Mesodermal cell (in vitro differentiated cells): ENCODE measurements at regions not wholly inside any gene's neighbourhood (a gene's known extent, or its start where the extent isn't known, plus 50 kb on each side); places are given as distances from the start of the nearest gene placed in this dataset.

Source experiments
- H3K27ac ChIP-seq: 2 replicates; pipeline ENCODE4 v1.7.0; 2013; ENCODE audit warnings: mild to moderate bottlenecking, low read depth, low read length, moderate library complexity; ENCODE audit not compliant: severe bottlenecking
- H3K36me3 ChIP-seq: 2 replicates; pipeline ENCODE4 v1.7.1; 2013; ENCODE audit warnings: mild to moderate bottlenecking, low read length, moderate library complexity; ENCODE audit not compliant: control insufficient read depth, insufficient read depth
- H3K4me1 ChIP-seq: one replicate; pipeline ENCODE4 v1.7.1; 2013; ENCODE audit warnings: mild to moderate bottlenecking, low read length; ENCODE audit not compliant: insufficient read depth, control insufficient read depth, poor library complexity, severe bottlenecking
- H3K4me3 ChIP-seq: 2 replicates; pipeline ENCODE4 v1.7.0; 2013; ENCODE audit warnings: low read length, control low read depth, mild to moderate bottlenecking; ENCODE audit not compliant: insufficient read depth, poor library complexity, severe bottlenecking; ENCODE audit errors: extremely low read depth
- H3K9me3 ChIP-seq: 2 replicates; pipeline ENCODE4 v1.7.1; 2013; ENCODE audit warnings: mild to moderate bottlenecking, low read length, moderate library complexity; ENCODE audit not compliant: control insufficient read depth
- WGBS, 2 experiments: methylation state at CpG; one replicate each; pipeline ENCODE4 v1.1.5; 2013; ENCODE audit warnings: missing lambda C conversion rate in 2 of 2; ENCODE audit not compliant: insufficient coverage in 2 of 2; 5-methylcytosine and 5-hydroxymethylcytosine counted together

- H3K27ac ChIP-seq: no peak overlapping the region
- no peaks in the 10 kb centered on the region for H3K9me3 ChIP-seq
- H3K4me3 ChIP-seq: no peak overlapping the region
- H3K4me1 ChIP-seq: peaks cover 6% of the 10 kb centered on the region
- no peaks in the 10 kb centered on the region for H3K36me3 ChIP-seq
- WGBS, 2 experiments: 86 to 88% methylated on average over 1 to 2 of the region's 2 CpGs
Measured at GRCh38 chr3:102133376-102133775, 284.1 kb downstream of the NFKBIZ start.

DNA sequence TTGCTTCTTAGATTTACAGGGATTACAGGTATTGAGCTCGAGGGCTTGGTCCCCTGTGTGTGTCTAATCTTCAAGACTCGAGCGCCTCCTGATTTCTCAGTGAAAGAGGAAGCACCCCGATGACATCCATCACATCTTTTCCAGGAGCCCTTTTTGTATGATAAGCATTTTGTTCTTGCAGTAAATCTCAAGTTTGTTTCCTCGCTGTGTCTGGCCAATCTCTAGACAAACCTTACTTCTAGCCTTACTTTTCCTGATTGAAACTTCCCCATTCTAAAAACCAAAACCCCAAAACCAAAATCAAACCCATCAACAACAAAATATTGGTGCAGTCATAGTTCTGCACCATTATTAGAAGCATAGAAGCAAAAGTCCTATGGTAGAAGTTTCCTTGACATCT lies 286.0 kb downstream of the NFKBIZ start:
- 92% methylated on average over 4 of the region's 5 CpGs; no CpG with 5 or more reads in 1 of the 2 experiments for WGBS, 2 experiments
- H3K4me1 ChIP-seq: no peaks in the 10 kb centered on the region
- no peak overlapping the region for H3K4me3 ChIP-seq
- no peaks in the 10 kb centered on the region for H3K36me3 ChIP-seq
- H3K9me3 ChIP-seq: no peaks in the 10 kb centered on the region
- no peak overlapping the region for H3K27ac ChIP-seq

DNA sequence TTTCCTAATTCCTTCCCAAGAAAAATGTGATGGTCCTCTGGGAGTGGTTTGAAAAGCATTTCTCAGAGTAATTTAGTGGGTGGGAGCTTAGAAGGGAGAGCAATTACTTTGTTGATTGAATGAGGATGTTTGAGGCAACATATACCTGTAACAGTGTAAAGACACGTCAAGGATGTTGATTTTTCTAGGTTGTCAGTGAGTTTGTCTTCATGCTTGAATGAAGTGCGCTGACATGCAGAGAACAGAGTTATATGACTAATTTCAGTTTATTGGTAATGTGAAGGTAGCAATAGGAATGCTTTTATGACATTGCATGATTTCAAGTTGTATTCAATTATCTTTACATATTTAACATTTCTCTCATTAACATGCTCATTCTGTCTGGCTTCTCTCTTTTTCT lies 286.9 kb downstream of the NFKBIZ start:
- H3K27ac ChIP-seq: no peak overlapping the region
- H3K4me3 ChIP-seq: no peak overlapping the region
- WGBS, 2 experiments: 94 to 100% methylated on average over 2 of the region's 2 CpGs
- H3K9me3 ChIP-seq: no peaks in the 10 kb centered on the region
- H3K4me1 ChIP-seq: no peaks in the 10 kb centered on the region
- no peaks in the 10 kb centered on the region for H3K36me3 ChIP-seq

GRCh38 chr3:102140116-102140515 lies 290.8 kb downstream of the NFKBIZ start:
- Histone ChIP-seq H3K4me3 (no peak overlapping the region), H3K36me3 (no peaks in the 10 kb centered on the region), H3K27ac (no peak overlapping the region), H3K9me3 (no peaks in the 10 kb centered on the region), H3K4me1 (peaks cover 11% of the 10 kb centered on the region)
- WGBS, 2 experiments: 67 to 82% methylated on average over 1 of the region's 3 CpGs

DNA sequence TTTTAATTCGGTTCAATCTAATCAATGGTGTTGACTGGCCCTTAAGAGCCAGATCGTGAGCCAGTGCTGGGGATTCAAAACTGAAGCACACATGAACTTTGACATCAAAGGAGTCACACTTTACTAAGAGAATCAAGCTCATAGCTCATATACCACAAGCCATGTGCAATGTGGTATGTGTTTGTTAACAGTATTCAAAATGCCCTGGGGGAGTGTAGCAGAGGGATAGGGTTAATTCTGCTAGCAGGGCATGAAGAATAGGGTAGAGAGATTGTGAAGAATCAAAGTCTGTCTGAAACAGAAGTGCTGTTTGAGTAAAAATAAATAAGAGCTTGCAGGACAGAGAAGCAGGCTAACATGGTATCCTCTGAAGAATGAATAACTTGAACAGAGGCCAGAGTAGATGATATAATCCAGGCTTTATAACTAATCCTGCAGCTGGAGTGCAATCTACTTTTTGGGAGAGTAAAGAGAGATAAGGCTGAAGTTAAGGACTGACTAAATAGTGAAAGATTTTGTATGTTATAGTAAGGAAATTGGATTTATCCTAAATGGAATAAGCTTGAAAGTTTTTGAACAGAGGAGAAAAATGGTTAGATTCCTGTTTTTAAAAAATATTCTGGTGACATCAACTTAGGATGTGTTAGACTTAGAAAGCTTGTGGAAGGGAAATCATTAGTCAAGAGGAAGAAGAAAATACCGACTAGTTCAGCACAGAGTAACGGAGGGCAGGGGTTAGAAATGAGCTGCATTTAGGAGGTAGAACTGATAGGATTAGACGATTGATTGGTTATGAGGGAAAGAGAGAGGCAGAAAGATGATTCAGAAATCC lies 292.0 kb downstream of the NFKBIZ start:
- H3K36me3 ChIP-seq: no peaks in the 10 kb centered on the region
- 85 to 86% methylated on average over 3 to 4 of the region's 5 CpGs for WGBS, 2 experiments
- H3K27ac ChIP-seq: peak overlapping the region; percentile 31
- peaks cover 11% of the 10 kb centered on the region for H3K4me1 ChIP-seq
- H3K9me3 ChIP-seq: no peaks in the 10 kb centered on the region
- no peak overlapping the region for H3K4me3 ChIP-seq

- peak overlapping the region; percentile 31 for H3K27ac ChIP-seq
Measured at GRCh38 chr3:102141928-102142239, 292.6 kb downstream of the NFKBIZ start.

GRCh38 chr3:102142379-102143060 lies 292.3 kb upstream of the ZPLD1 start:
- H3K27ac ChIP-seq: peak overlapping the region; percentile 31
- H3K4me3 ChIP-seq: no peak overlapping the region
- WGBS, 2 experiments: 60% methylated on average over 1 of the region's 2 CpGs; no CpG with 5 or more reads in 1 of the 2 experiments
- no peaks in the 10 kb centered on the region for H3K9me3 ChIP-seq
- no peaks in the 10 kb centered on the region for H3K36me3 ChIP-seq
- H3K4me1 ChIP-seq: peaks cover 11% of the 10 kb centered on the region

More at GRCh38 chr3:102141928-102142239, 292.6 kb downstream of the NFKBIZ start:
- H3K9me3 ChIP-seq: no peaks in the 10 kb centered on the region
- H3K36me3 ChIP-seq: no peaks in the 10 kb centered on the region
- no peak overlapping the region for H3K4me3 ChIP-seq
- no CpG with 5 or more reads among the region's 1 CpG for WGBS, 2 experiments
- H3K4me1 ChIP-seq: peaks cover 11% of the 10 kb centered on the region

DNA sequence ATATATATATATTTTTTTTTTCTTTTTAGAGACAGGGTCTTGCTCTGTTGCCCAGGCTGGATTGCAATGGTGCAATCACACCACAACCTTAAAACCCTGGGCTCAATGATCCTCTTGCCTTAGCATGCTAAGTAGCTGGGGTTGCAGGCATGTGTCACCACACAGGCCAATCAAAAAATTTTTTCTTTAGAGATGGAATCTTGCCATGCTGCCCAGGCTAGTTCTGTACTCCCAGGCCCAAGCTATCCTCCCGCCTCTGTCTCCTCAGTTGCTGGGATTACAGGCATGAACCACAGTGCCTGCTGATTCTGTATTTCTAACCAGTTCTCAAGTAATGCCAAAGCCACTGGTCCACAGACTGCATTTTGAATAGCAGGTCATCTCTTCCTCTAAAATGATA lies 291.3 kb upstream of the ZPLD1 start:
- Histone ChIP-seq H3K27ac (no peak overlapping the region), H3K9me3 (no peaks in the 10 kb centered on the region), H3K4me1 (peaks cover 11% of the 10 kb centered on the region), H3K36me3 (no peaks in the 10 kb centered on the region), H3K4me3 (no peak overlapping the region)
- 92 to 100% methylated on average over 1 of the region's 1 CpG for WGBS, 2 experiments

- Histone ChIP-seq H3K4me1 (peaks cover 11% of the 10 kb centered on the region), H3K9me3 (no peaks in the 10 kb centered on the region), H3K27ac (no peak overlapping the region), H3K36me3 (no peaks in the 10 kb centered on the region), H3K4me3 (no peak overlapping the region)
- 67 to 100% methylated on average over 1 to 2 of the region's 3 CpGs for WGBS, 2 experiments
Measured at GRCh38 chr3:102144063-102144462, 290.8 kb upstream of the ZPLD1 start.

- Histone ChIP-seq H3K4me1 (no peaks in the 10 kb centered on the region), H3K36me3 (no peaks in the 10 kb centered on the region), H3K4me3 (no peak overlapping the region), H3K9me3 (peaks cover 8% of the 10 kb centered on the region), H3K27ac (no peak overlapping the region)
- 92 to 100% methylated on average over 3 of the region's 3 CpGs for WGBS, 2 experiments
Measured at GRCh38 chr3:102148598-102149337, 286.0 kb upstream of the ZPLD1 start.
